Endothelial cell of umbilical vein (primary cell): ENCODE measurements at regions not wholly inside any gene's neighbourhood (a gene's known extent, or its start where the extent isn't known, plus 50 kb on each side); places are given as distances from the start of the nearest gene placed in this dataset.

Experiments
- BruUV-seq: library from RNA; stranded (reverse); fragments of 400-500 nt; replicated peaks from 2 replicates; lab custom pipeline; 2021; lab: Mats Ljungman, UMichigan
- CTCF ChIA-PET: fragments of 300-600, 350-600 bp; sonication (Branson Sonifier 250); formaldehyde crosslinking; loops from one replicate; lab custom pipeline; 2021; ENCODE audit warnings: antibody characterized with exemption, inconsistent platforms; lab: Charles Lee
- POLR2A ChIA-PET: fragments of 300-600, 350-600 bp; sonication (Branson Sonifier 250); formaldehyde crosslinking; loops from one replicate; lab custom pipeline; 2021; ENCODE audit warnings: antibody characterized with exemption, inconsistent platforms; lab: Charles Lee
- DNase-seq: peaks from one replicate; pipeline ENCODE4 v3.0.0-alpha.2; 2011; ENCODE audit warnings: low read depth, low spot score
- FAIRE-seq: peaks from 2 replicates; lab custom pipeline; 2011; peaks lifted over from hg19 to GRCh38; lab: Jason Lieb, UNC
- H2AFZ ChIP-seq: 2 replicates; pipeline ENCODE4 v1.6.0; 2012; ENCODE audit warnings: low read depth, low read length, control low read depth, inconsistent platforms
- H3K27ac ChIP-seq: 2 replicates; pipeline ENCODE4 v1.5.1; 2011; ENCODE audit warnings: low read depth, mild to moderate bottlenecking, control low read depth, low read length, moderate library complexity; ENCODE audit not compliant: insufficient read depth
- H3K27me3 ChIP-seq, 2 experiments: 2 replicates each; pipeline versions ENCODE4 v1.6.0 to v1.6.1; 2011; ENCODE audit warnings: low read length in 2 of 2, mixed read lengths in 1 of 2; ENCODE audit not compliant: control insufficient read depth in 2 of 2, insufficient read depth in 2 of 2
- H3K36me3 ChIP-seq, 2 experiments: 2 replicates in 1 of 2; 3 replicates in 1 of 2; pipeline ENCODE4 v1.5.1; 2011; ENCODE audit warnings: low read length in 2 of 2, mild to moderate bottlenecking in 1 of 2, moderate library complexity in 1 of 2; ENCODE audit not compliant: control insufficient read depth in 2 of 2, insufficient read depth in 2 of 2; ENCODE audit errors: extremely low read depth in 1 of 2
- H3K4me1 ChIP-seq: 3 replicates; pipeline ENCODE4 v1.5.1; 2011; ENCODE audit warnings: mild to moderate bottlenecking, low read length; ENCODE audit not compliant: control insufficient read depth, insufficient read depth; ENCODE audit errors: extremely low read depth
- H3K4me2 ChIP-seq: 2 replicates; pipeline ENCODE4 v1.6.1; 2011; ENCODE audit warnings: low read length, control low read depth, mixed read lengths; ENCODE audit not compliant: insufficient read depth
- H3K4me3 ChIP-seq, 3 experiments: fragments of 200-600 bp in 1 of 3; sonication (generic), shearing (Covaris generic) in 1 of 3; replicated peaks in 1 of 3; 2 replicates each; pipeline ENCODE4 v1.5.1; 2011 to 2016; ENCODE audit warnings: control low read depth in 3 of 3, low read length in 3 of 3, mild to moderate bottlenecking in 2 of 3, inconsistent platforms in 1 of 3, low read depth in 1 of 3, moderate library complexity in 1 of 3; ENCODE audit not compliant: insufficient read depth in 1 of 3
- H3K79me2 ChIP-seq: 2 replicates; pipeline ENCODE4 v1.6.0; 2012; ENCODE audit warnings: low read length, inconsistent platforms; ENCODE audit not compliant: control insufficient read depth, insufficient read depth
- H3K9ac ChIP-seq: replicated peaks from 2 replicates; pipeline ENCODE3; 2011; ENCODE audit warnings: low read length, control low read depth; ENCODE audit not compliant: insufficient read depth; ENCODE audit errors: extremely low read depth
- H3K9me1 ChIP-seq: replicated peaks from 3 replicates; pipeline ENCODE4 v1.6.0; 2011; ENCODE audit warnings: mild to moderate bottlenecking, low read length; ENCODE audit not compliant: control insufficient read depth, insufficient read depth; ENCODE audit errors: extremely low read depth
- H3K9me3 ChIP-seq: replicated peaks from 2 replicates; pipeline ENCODE4 v1.5.1; 2012; ENCODE audit warnings: low read length, inconsistent platforms; ENCODE audit not compliant: control insufficient read depth, insufficient read depth
- H4K20me1 ChIP-seq: replicated peaks from 2 replicates; pipeline ENCODE3; 2011; ENCODE audit warnings: mild to moderate bottlenecking, low read length; ENCODE audit not compliant: control insufficient read depth, insufficient read depth; ENCODE audit errors: extremely low read depth
- CTCF ChIP-seq, 2 donors: IDR thresholded peaks; 1 replicate in 1 of 2; 2 replicates in 1 of 2; pipeline ENCODE4 v1.5.1; 2011; ENCODE audit warnings: low read length in 2 of 2, mild to moderate bottlenecking in 2 of 2, moderate library complexity in 2 of 2, control low read depth in 1 of 2, inconsistent platforms in 1 of 2, low read depth in 1 of 2; ENCODE audit not compliant: insufficient read depth in 1 of 2; ENCODE audit errors: extremely low read depth in 1 of 2
- EZH2 ChIP-seq: IDR thresholded peaks from 2 replicates; pipeline ENCODE4 v1.6.1; 2012; ENCODE audit warnings: borderline replicate concordance, low read depth, mild to moderate bottlenecking, moderate library complexity, low read length, inconsistent platforms; ENCODE audit not compliant: severe bottlenecking
- FOS ChIP-seq: IDR thresholded peaks from 2 replicates; pipeline ENCODE4 v1.6.1; 2011; ENCODE audit warnings: mild to moderate bottlenecking, low read length, moderate library complexity, borderline replicate concordance; ENCODE audit not compliant: insufficient read depth
- GATA2 ChIP-seq: IDR thresholded peaks from 2 replicates; pipeline ENCODE4 v1.7.0; 2011; ENCODE audit warnings: low read depth, mild to moderate bottlenecking, moderate library complexity, mixed read lengths, low read length; ENCODE audit not compliant: insufficient read length, insufficient read depth
- JUN ChIP-seq: IDR thresholded peaks from 2 replicates; pipeline ENCODE4 v1.6.1; 2011; ENCODE audit warnings: borderline replicate concordance, low read depth; ENCODE audit not compliant: insufficient read length, insufficient read depth
- MAX ChIP-seq: IDR thresholded peaks from 2 replicates; pipeline ENCODE4 v1.6.1; 2011; ENCODE audit not compliant: insufficient read depth, insufficient read length
- POLR2A ChIP-seq: IDR thresholded peaks from 2 replicates; pipeline ENCODE4 v1.6.1; 2012; ENCODE audit warnings: low read depth, mild to moderate bottlenecking, control low read depth, low read length
- POLR2AphosphoS5 ChIP-seq: IDR thresholded peaks from 2 replicates; pipeline ENCODE4 v1.6.1; 2012; ENCODE audit warnings: low read depth, mild to moderate bottlenecking, control low read depth, low read length, moderate library complexity; ENCODE audit not compliant: insufficient read depth
- dilution Hi-C: fragments of 300-500 bp; cut with MboI; formaldehyde crosslinking; loops from one replicate; pipeline ENCODE4 v1.15.0; 2019; ENCODE audit warnings: low sequenced_read_pairs; ENCODE audit not compliant: extremely low pct_ligation_motif_present
- intact Hi-C: fragments of 100-400 bp; cut with micrococcal nuclease; formaldehyde crosslinking; loops from one replicate; pipeline ENCODE4 v1.10.0; 2022

- Histone ChIP-seq H3K27me3 (no peaks in the 10 kb centered on the region), H3K36me3 (no peaks in the 10 kb centered on the region), H2AFZ (no peak overlapping the region), H3K9me1 (no peaks in the 10 kb centered on the region), H3K9ac (no peak overlapping the region), H3K4me1 (no peaks in the 10 kb centered on the region), H3K4me2 (no peak overlapping the region), H3K27ac (no peak overlapping the region), H4K20me1 (no peaks in the 10 kb centered on the region), H3K4me3 (no peak overlapping the region), H3K79me2 (no peaks in the 10 kb centered on the region), H3K9me3 (no peaks in the 10 kb centered on the region)
- intact Hi-C loops (no loop called here), dilution Hi-C loops (no loop called here)
- no TSS peak for BruUV-seq
- no peak for FAIRE-seq
- DNase-seq = peak; percentile 3
- TF ChIP-seq POLR2A = no peak
- TF ChIP-seq JUN = no peak
- no peak for TF ChIP-seq FOS
- no peak for TF ChIP-seq POLR2AphosphoS5
- TF ChIP-seq EZH2 = no peak
- TF ChIP-seq MAX = no peak
- no peak for TF ChIP-seq CTCF (IDR thresholded peaks at IDR 0.05; ENCODE audit: extremely low read depth in 1 of 2, insufficient read depth in 1 of 2, low read depth in 1 of 2, low read length in 2 of 2)
- TF ChIP-seq GATA2 = no peak
- ChIA-PET CTCF (no interaction called here), POLR2A (no interaction called here)
Measured at GRCh38 chr6:141906569-141907080, 226.1 kb upstream of the GJE1 start.
